NOMO-1 treated with DMSO at 0.1 percent for 48 hours (cell line): ENCODE measurements at regions not wholly inside any gene's neighbourhood (a gene's known extent, or its start where the extent isn't known, plus 50 kb on each side); places are given as distances from the start of the nearest gene placed in this dataset.

Experiments used
- DNase-seq: peaks from one replicate; lab custom pipeline; 2025; ENCODE audit not compliant: unreplicated experiment; lab: John Stamatoyannopoulos, UW

- no peak for DNase-seq
Measured at GRCh38 chr2:12964904-12965539, 248.3 kb downstream of the TRIB2 start.

GRCh38 chr2:12965540-12966269, 249.0 kb downstream of the TRIB2 start:
- peak; percentile 55 for DNase-seq

DNA sequence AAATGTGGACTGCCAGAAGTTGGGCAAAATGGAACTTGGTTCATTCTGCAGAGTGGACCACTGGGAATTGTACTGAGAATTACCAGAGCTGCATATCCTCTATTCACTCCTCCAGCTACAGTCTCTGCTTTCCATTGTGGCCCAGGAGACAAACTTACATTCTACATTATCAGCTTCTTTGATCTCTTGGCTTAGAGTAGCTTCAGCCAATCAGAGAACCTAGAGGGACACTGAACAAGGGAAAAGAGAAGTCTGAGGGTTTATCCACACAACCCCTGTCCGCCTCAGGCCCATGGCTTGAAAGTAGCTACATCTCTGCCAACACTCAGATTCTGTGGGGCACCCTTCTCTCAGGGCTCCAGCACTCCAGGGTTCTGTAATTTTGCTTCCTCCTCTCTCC, 251.1 kb downstream of the TRIB2 start:
- no peak for DNase-seq

DNA sequence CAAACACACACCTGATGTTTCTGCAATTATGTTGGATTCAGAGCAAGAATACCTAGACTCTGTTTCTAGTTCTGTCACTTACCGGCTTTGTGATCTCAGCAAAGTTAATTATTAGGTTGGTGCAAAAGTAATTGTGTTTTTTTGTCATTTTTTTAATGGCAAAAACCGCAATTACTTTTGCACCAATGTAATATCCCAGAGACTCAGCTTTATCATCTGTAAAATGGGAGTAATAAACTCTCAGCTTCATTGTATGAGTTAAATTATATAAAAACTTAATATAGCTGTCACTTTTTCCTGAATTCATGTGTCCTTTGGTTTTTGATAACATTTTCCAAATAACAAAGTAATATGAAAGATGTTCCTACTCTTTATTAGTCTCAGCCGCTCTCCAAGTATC, 251.7 kb downstream of the TRIB2 start:
- DNase-seq: no peak

DNA sequence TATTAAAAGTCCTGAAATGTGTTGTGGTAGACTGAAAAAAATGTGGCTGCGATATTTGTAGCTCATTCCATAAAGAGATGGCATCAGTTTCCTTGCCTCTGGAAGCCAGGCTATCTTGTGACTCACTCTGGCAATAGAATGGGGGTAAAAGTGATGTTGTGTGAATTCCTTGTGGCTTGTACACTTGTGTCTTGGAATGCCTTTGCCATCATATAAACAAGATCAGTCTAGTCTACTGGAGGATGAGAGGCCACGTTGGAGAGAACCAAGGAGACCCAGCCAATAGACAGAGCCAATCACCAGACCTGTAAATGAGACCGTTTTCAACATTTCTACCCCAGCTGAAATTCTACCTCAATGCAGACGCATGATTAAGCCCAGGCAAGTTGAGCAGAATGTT, 254.1 kb downstream of the TRIB2 start:
- no peak for DNase-seq

- no peak for DNase-seq
Measured at GRCh38 chr2:12971581-12972365, 255.0 kb downstream of the TRIB2 start.

- peak; percentile 29 for DNase-seq
Measured at GRCh38 chr2:12978066-12978835, 261.5 kb downstream of the TRIB2 start.

DNA sequence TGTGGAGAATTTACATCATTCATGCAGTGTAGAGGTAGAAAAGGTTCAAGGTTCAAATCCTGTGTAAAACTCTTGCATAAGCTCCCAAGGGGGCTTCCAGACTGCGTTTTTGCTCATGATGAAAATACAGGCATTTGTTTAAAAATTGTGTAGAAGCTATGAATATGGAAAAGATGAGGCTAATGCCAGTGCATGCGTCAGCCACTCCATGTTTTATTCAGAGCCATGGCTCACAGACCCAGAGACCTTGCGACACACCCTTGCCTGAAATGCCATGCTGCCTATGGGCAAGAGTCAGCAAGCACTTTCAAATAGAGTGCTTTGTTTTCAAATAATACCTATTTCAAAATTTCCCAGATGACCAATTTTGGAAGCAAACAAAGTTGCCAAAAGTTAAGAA, 262.3 kb downstream of the TRIB2 start:
- DNase-seq: peak; percentile 3

DNA sequence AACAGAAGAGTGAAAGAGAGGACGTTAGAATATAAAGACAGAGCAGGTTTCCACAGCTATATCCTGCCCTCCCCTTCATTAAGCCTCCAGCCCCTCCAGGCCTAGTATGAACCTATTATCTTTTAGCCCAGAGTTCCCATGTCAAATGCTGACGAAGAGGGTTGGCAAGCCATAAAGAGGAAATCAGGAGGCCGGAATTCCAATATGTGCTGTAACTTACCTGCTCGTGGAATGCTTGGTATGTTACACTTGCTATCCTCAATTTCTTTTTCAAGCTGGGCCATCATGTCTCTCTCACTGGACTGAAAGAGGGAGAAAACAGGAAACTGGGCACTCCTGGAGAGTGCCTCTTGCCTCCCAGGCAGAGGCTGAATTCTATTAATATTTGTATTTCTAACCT, 264.1 kb downstream of the TRIB2 start:
- no peak for DNase-seq

DNA sequence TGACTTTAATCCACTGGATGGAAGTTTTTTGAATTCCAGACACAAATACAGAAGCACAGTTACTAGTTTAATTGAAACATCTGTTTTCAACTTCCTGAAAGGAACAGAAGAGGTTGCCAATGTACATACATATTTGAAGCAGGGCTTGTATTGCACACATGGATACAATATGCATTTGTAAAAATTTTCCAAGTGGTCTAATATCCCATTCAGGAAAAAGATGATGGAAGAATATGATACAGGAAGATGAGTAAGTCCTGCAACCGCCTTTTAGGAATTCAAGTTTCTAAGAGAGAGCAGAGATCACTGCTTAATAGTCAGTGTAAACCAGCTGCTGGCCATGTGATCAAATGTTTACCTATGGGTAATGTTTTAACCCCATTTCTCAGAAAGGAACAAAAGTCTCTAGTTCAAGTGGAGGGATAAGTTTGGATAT, 265.4 kb downstream of the TRIB2 start:
- no peak for DNase-seq

- no peak for DNase-seq
Measured at GRCh38 chr2:12987246-12987645, 270.5 kb downstream of the TRIB2 start.

- DNase-seq: no peak
Measured at GRCh38 chr2:12988279-12988678, 271.5 kb downstream of the TRIB2 start.

GRCh38 chr2:12990523-12990922, 273.8 kb downstream of the TRIB2 start:
- no peak for DNase-seq

GRCh38 chr2:12998685-12999084, 281.9 kb downstream of the TRIB2 start:
- no peak for DNase-seq

DNA sequence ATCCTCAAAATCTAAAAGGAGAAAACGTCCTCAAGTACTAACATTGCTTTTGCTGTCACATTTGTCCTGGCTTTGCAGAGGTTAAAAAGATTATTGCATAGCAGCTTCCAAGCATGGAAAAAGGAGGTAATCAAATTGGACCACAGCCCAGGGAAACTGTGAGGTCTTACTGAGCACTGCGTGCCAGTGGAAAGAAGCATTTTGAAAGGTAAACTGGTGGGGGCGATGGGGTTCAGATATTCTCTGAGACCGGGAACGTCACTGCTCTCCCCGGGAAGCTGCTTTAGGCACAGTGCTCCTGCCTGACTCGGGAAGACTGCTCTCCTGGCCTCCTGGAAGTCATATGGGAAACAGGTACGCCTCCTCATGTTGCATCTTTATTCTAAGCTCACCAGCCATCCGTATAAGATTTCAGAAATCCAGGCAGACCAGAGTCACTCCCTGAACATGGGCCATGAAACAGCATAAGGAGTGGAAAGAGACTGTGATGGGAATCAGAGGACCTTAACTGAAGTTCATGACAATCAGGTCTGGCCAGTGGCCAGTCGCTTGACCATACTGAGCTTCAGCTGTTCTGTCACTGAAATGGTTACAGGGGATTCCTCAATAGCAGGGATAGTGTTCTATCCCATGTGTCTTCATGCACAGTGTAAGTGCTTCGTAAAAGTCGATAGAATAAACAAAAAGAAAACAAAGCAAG, 284.1 kb downstream of the TRIB2 start:
- no peak for DNase-seq

GRCh38 chr2:13001408-13001807, 284.7 kb downstream of the TRIB2 start:
- no peak for DNase-seq

- DNase-seq: no peak
Measured at GRCh38 chr2:13002536-13003331, 286.0 kb downstream of the TRIB2 start.

- no peak for DNase-seq
Measured at GRCh38 chr2:13003500-13003899, 286.8 kb downstream of the TRIB2 start.

GRCh38 chr2:13005048-13005447, 288.3 kb downstream of the TRIB2 start:
- DNase-seq: no peak
